Activated naive CD4-positive, alpha-beta T cell treated with anti-CD3 and anti-CD28 coated beads, Interleukin-2, amount 50 U/mL, for 72 hours (primary cell): ENCODE measurements at regions not wholly inside any gene's neighbourhood (a gene's known extent, or its start where the extent isn't known, plus 50 kb on each side); places are given as distances from the start of the nearest gene placed in this dataset.
"Not testable (repeated sequence)": the region's sequence is repeated elsewhere in the genome, so short reads cannot be mapped to it uniquely, and the experiment has no call there.

Source experiments
- ATAC-seq, 2 donors: fragments of 150-1000 bp; cut with Tn5 transposase; 2 replicates each; pipeline ENCODE4 v1.10.0; 2021; ENCODE audit warnings: mild to moderate bottlenecking in 2 of 2, moderate library complexity in 2 of 2
- DNase-seq, 2 donors: peaks; one replicate each; pipeline ENCODE4 v3.0.0; 2021 to 2022; ENCODE audit warnings: low spot score in 2 of 2
- H3K27ac Mint-ChIP-seq, 2 donors: one replicate each; pipeline ENCODE4 v1.8.0; 2022; ENCODE audit warnings: mild to moderate bottlenecking in 2 of 2, mixed read lengths in 2 of 2
- H3K36me3 Mint-ChIP-seq, 2 donors: one replicate each; pipeline ENCODE4 v1.8.0; 2022; ENCODE audit warnings: mixed read lengths in 2 of 2
- H3K9me3 Mint-ChIP-seq, 2 donors: one replicate each; pipeline ENCODE4 v1.8.0; 2022; ENCODE audit warnings: mixed read lengths in 2 of 2

- no peak for DNase-seq
These were observed 190.2 kb upstream of the SNX2 start for GRCh38 chr5:122584411-122585300.

GRCh38 chr5:122585371-122585770, 189.5 kb upstream of the SNX2 start:
- Mint-ChIP-seq H3K9me3 (no peaks in the 10 kb centered on the region), H3K36me3 (no peaks in the 10 kb centered on the region), H3K27ac (no peak overlapping the region)
- DNase-seq: no peak
- ATAC-seq: no peak

More at GRCh38 chr5:122584411-122585300, 190.2 kb upstream of the SNX2 start:
- ATAC-seq: no peak
- Mint-ChIP-seq H3K36me3 (no peaks in the 10 kb centered on the region), H3K27ac (no peak overlapping the region), H3K9me3 (peaks cover 0 to 2% of the 10 kb centered on the region in 2 donors)

GRCh38 chr5:122586351-122586750, 188.5 kb upstream of the SNX2 start:
- no peak overlapping the region for H3K27ac Mint-ChIP-seq
- no peaks in the 10 kb centered on the region for H3K9me3 Mint-ChIP-seq
- no peak for DNase-seq
- no peaks in the 10 kb centered on the region for H3K36me3 Mint-ChIP-seq
- ATAC-seq: no peak

GRCh38 chr5:122591828-122592227, 183.1 kb upstream of the SNX2 start:
- no peak for ATAC-seq
- Mint-ChIP-seq H3K27ac (no peak overlapping the region), H3K9me3 (peaks cover 4 to 12% of the 10 kb centered on the region in 2 donors), H3K36me3 (peaks cover 0 to 6% of the 10 kb centered on the region in 2 donors)
- no peak for DNase-seq

- peaks cover 15 to 20% of the 10 kb centered on the region in 2 donors for H3K9me3 Mint-ChIP-seq
- ATAC-seq (no peak), DNase-seq (no peak)
- H3K27ac Mint-ChIP-seq: no peak overlapping the region
- H3K36me3 Mint-ChIP-seq: peaks cover 0 to 11% of the 10 kb centered on the region in 2 donors
These were observed 175.9 kb upstream of the SNX2 start for GRCh38 chr5:122599000-122599399.

GRCh38 chr5:122600924-122601323, 174.0 kb upstream of the SNX2 start:
- DNase-seq (no peak), ATAC-seq (no peak)
- peaks cover 0 to 5% of the 10 kb centered on the region in 2 donors for H3K36me3 Mint-ChIP-seq
- no peak overlapping the region for H3K27ac Mint-ChIP-seq
- H3K9me3 Mint-ChIP-seq: peaks cover 11% of the 10 kb centered on the region in 2 donors

- H3K36me3 Mint-ChIP-seq: no peaks in the 10 kb centered on the region
- ATAC-seq: no peak
These were observed 172.2 kb upstream of the SNX2 start for GRCh38 chr5:122602700-122603099.

GRCh38 chr5:122605236-122605635, 169.6 kb upstream of the SNX2 start:
- peaks cover 6% of the 10 kb centered on the region in 2 donors for H3K9me3 Mint-ChIP-seq
- ATAC-seq (no peak), DNase-seq (no peak)
- H3K27ac Mint-ChIP-seq: no peak overlapping the region
- no peaks in the 10 kb centered on the region for H3K36me3 Mint-ChIP-seq

More at GRCh38 chr5:122602700-122603099, 172.2 kb upstream of the SNX2 start:
- DNase-seq: no peak
- peaks cover 6 to 11% of the 10 kb centered on the region in 2 donors for H3K9me3 Mint-ChIP-seq
- H3K27ac Mint-ChIP-seq: no peak overlapping the region

GRCh38 chr5:122607818-122608217, 167.1 kb upstream of the SNX2 start:
- H3K9me3 Mint-ChIP-seq: no peaks in the 10 kb centered on the region
- H3K36me3 Mint-ChIP-seq: no peaks in the 10 kb centered on the region
- no peak overlapping the region for H3K27ac Mint-ChIP-seq
- no peak for DNase-seq
- no peak for ATAC-seq

GRCh38 chr5:122608222-122608621, 166.7 kb upstream of the SNX2 start:
- no peaks in the 10 kb centered on the region for H3K36me3 Mint-ChIP-seq
- H3K9me3 Mint-ChIP-seq: no peaks in the 10 kb centered on the region
- no peak for ATAC-seq
- no peak for DNase-seq
- no peak overlapping the region for H3K27ac Mint-ChIP-seq

GRCh38 chr5:122611406-122611805, 163.5 kb upstream of the SNX2 start:
- H3K36me3 Mint-ChIP-seq: no peaks in the 10 kb centered on the region
- H3K9me3 Mint-ChIP-seq: no peaks in the 10 kb centered on the region
- ATAC-seq (no peak), DNase-seq (no peak)
- H3K27ac Mint-ChIP-seq: no peak overlapping the region

GRCh38 chr5:122612901-122613300, 162.0 kb upstream of the SNX2 start:
- H3K27ac Mint-ChIP-seq: no peak overlapping the region
- ATAC-seq (no peak), DNase-seq (no peak)
- no peaks in the 10 kb centered on the region for H3K36me3 Mint-ChIP-seq
- no peaks in the 10 kb centered on the region for H3K9me3 Mint-ChIP-seq

GRCh38 chr5:122615146-122615545, 159.7 kb upstream of the SNX2 start:
- no peak for DNase-seq
- no peak overlapping the region for H3K27ac Mint-ChIP-seq
- no peaks in the 10 kb centered on the region for H3K36me3 Mint-ChIP-seq
- H3K9me3 Mint-ChIP-seq: no peaks in the 10 kb centered on the region
- ATAC-seq: no peak

- no peaks in the 10 kb centered on the region for H3K9me3 Mint-ChIP-seq
These were observed 159.0 kb upstream of the SNX2 start for GRCh38 chr5:122615832-122616231.

GRCh38 chr5:122618046-122618445, 156.8 kb upstream of the SNX2 start:
- not testable (repeated sequence) for DNase-seq, H3K27ac Mint-ChIP-seq, H3K9me3 Mint-ChIP-seq, H3K36me3 Mint-ChIP-seq, ATAC-seq

More at GRCh38 chr5:122615832-122616231, 159.0 kb upstream of the SNX2 start:
- Mint-ChIP-seq H3K36me3 (no peaks in the 10 kb centered on the region), H3K27ac (no peak overlapping the region)
- no peak for ATAC-seq
- no peak for DNase-seq

GRCh38 chr5:122620768-122621167, 154.1 kb upstream of the SNX2 start:
- H3K36me3 Mint-ChIP-seq: not testable (repeated sequence)

GRCh38 chr5:122628714-122629113, 146.2 kb upstream of the SNX2 start:
- not testable (repeated sequence) for ATAC-seq, DNase-seq, H3K36me3 Mint-ChIP-seq, H3K9me3 Mint-ChIP-seq, H3K27ac Mint-ChIP-seq

More at GRCh38 chr5:122620768-122621167, 154.1 kb upstream of the SNX2 start:
- DNase-seq, ATAC-seq, H3K9me3 Mint-ChIP-seq, H3K27ac Mint-ChIP-seq: not testable (repeated sequence)

GRCh38 chr5:122629121-122629677, 145.7 kb upstream of the SNX2 start:
- Mint-ChIP-seq H3K27ac (no peak overlapping the region), H3K36me3 (no peaks in the 10 kb centered on the region), H3K9me3 (no peaks in the 10 kb centered on the region)
- ATAC-seq (no peak), DNase-seq (no peak)
